NCI-H146 treated with DMSO at 0.1 percent for 48 hours (cell line): ENCODE measurements at regions not wholly inside any gene's neighbourhood (a gene's known extent, or its start where the extent isn't known, plus 50 kb on each side); places are given as distances from the start of the nearest gene placed in this dataset.

Experiments used
- DNase-seq: peaks from one replicate; lab custom pipeline; 2025; ENCODE audit not compliant: unreplicated experiment; lab: John Stamatoyannopoulos, UW

GRCh38 chr13:24042710-24043440, 117.6 kb upstream of the SPATA13 start:
- DNase-seq, result no peak

- DNase-seq, result no peak
These were observed 116.8 kb upstream of the SPATA13 start for GRCh38 chr13:24043590-24044350.

GRCh38 chr13:24045597-24045996, 114.9 kb upstream of the SPATA13 start:
- no peak for DNase-seq

- DNase-seq, result no peak
These were observed 110.2 kb upstream of the SPATA13 start for GRCh38 chr13:24050292-24050711.

- peak; percentile 41 for DNase-seq
These were observed 109.5 kb upstream of the SPATA13 start for GRCh38 chr13:24050796-24051715.

GRCh38 chr13:24052547-24053518, 107.7 kb upstream of the SPATA13 start:
- DNase-seq, result no peak

GRCh38 chr13:24053519-24054251, 106.8 kb upstream of the SPATA13 start:
- DNase-seq, result peak; percentile 47

- DNase-seq, result no peak
These were observed 103.8 kb upstream of the SPATA13 start for GRCh38 chr13:24056616-24057137.

GRCh38 chr13:24060993-24061392, 99.5 kb upstream of the SPATA13 start:
- no peak for DNase-seq

- DNase-seq, result no peak
These were observed 97.1 kb upstream of the SPATA13 start for GRCh38 chr13:24063281-24063877.

- no peak for DNase-seq
These were observed 96.1 kb upstream of the SPATA13 start for GRCh38 chr13:24064371-24064770.

- DNase-seq, result no peak
These were observed 95.3 kb upstream of the SPATA13 start for GRCh38 chr13:24065176-24065575.

GRCh38 chr13:24066405-24067295, 93.9 kb upstream of the SPATA13 start:
- DNase-seq, result no peak

- no peak for DNase-seq
These were observed 92.0 kb upstream of the SPATA13 start for GRCh38 chr13:24068472-24068871.

GRCh38 chr13:24071016-24071415, 89.5 kb upstream of the SPATA13 start:
- DNase-seq, result no peak

- DNase-seq, result no peak
These were observed 89.0 kb upstream of the SPATA13 start for GRCh38 chr13:24071423-24072075.

- DNase-seq, result no peak
These were observed 86.9 kb upstream of the SPATA13 start for GRCh38 chr13:24073657-24074056.
